Spinal cord (tissue), 9 donors: ENCODE measurements at regions not wholly inside any gene's neighbourhood (a gene's known extent, or its start where the extent isn't known, plus 50 kb on each side); places are given as distances from the start of the nearest gene placed in this dataset.
A peak's percentile ranks its signal among the peaks of the same experiment; 100 is the strongest.

ENCODE experiments used
- DNase-seq, 6 donors: peaks; one replicate each; pipeline versions ENCODE4 v3.0.0 to v3.0.0-alpha.2; 2013 to 2015; ENCODE audit warnings: low spot score in 6 of 6, low read depth in 4 of 6
- H3K27ac ChIP-seq: one replicate; pipeline ENCODE4 v1.5.1; 2013; ENCODE audit warnings: low read depth, low read length, control low read depth
- H3K27me3 ChIP-seq: one replicate; pipeline ENCODE4 v1.6.1; 2013; ENCODE audit warnings: low read length; ENCODE audit not compliant: control insufficient read depth, insufficient read depth
- H3K36me3 ChIP-seq: one replicate; pipeline ENCODE4 v1.6.1; 2013; ENCODE audit warnings: low read length; ENCODE audit not compliant: control insufficient read depth, insufficient read depth
- H3K4me1 ChIP-seq: one replicate; pipeline ENCODE4 v1.6.1; 2013; ENCODE audit warnings: low read length; ENCODE audit not compliant: control insufficient read depth, insufficient read depth
- H3K4me3 ChIP-seq: one replicate; pipeline ENCODE4 v1.5.1; 2013; ENCODE audit warnings: low read depth, low read length, control low read depth
- H3K9me3 ChIP-seq: one replicate; pipeline ENCODE4 v1.6.1; 2013; ENCODE audit warnings: low read length; ENCODE audit not compliant: control insufficient read depth, insufficient read depth
- WGBS: methylation state at CpG from one replicate; pipeline ENCODE4 v1.1.5; 2013; ENCODE audit warnings: missing lambda C conversion rate; ENCODE audit not compliant: insufficient coverage; 5-methylcytosine and 5-hydroxymethylcytosine counted together
- donor health status: healthy.

DNA sequence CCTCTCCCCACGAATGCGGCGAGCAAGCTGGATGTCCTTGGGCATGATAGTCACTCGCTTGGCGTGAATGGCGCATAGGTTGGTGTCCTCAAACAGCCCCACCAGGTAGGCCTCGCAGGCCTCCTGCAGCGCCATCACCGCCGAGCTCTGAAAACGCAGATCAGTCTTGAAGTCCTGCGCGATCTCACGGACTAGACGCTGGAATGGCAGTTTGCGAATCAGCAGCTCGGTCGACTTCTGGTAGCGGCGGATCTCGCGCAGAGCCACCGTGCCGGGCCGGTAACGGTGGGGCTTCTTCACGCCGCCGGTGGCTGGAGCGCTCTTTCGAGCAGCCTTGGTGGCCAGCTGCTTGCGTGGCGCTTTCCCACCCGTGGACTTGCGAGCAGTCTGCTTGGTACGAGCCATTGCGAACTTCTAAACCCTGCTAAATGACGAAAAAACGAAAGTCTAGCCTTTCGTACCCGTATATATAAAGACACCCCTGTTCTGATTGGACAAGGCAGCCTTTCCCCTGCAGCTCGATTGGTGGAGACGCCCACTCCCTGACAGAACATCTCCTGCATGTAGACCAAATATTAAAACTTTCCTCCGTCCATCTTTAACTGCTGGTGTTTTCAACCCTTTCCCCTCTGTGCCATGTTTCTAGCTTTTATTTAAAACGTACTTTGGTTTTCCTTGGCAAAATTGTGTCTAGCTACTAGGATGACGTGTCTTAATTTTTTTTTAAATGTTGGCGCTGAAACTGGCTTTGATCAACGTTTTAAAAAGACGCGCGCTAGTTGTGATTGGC, 109.8 kb downstream of the HFE start:
- H3K27me3 ChIP-seq, result no peaks in the 10 kb centered on the region
- H3K36me3 ChIP-seq, result no peaks in the 10 kb centered on the region
- H3K9me3 ChIP-seq, result no peaks in the 10 kb centered on the region
- peak overlapping the region; percentile 87 for H3K4me3 ChIP-seq
- peak overlapping the region; percentile 99 for H3K27ac ChIP-seq
- WGBS, result under 1% methylated on average over 43 of the region's 51 CpGs
- DNase-seq, result peak in 3 of 6 donors; percentile 95 to 98 (median 97)
- peaks cover 29% of the 10 kb centered on the region for H3K4me1 ChIP-seq

DNA sequence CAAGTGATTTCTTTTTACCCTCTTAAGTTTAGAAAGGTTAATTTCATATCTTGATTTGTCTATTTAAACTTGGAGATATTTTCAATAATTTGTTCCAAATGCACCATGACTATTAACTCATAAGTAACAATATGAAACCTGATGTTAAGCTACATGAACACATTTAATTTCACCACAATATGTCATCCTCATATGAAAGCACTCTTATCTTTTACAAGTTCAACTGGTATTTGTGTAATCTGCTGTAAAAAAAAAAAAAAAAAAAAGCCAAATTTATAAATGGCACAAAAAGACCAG, 110.4 kb downstream of the HFE start:
- H3K27me3 ChIP-seq, result no peaks in the 10 kb centered on the region
- no peaks in the 10 kb centered on the region for H3K36me3 ChIP-seq
- H3K4me3 ChIP-seq, result peak overlapping the region; percentile 87
- no peaks in the 10 kb centered on the region for H3K9me3 ChIP-seq
- peaks cover 29% of the 10 kb centered on the region for H3K4me1 ChIP-seq
- H3K27ac ChIP-seq, result peak overlapping the region; percentile 99
- DNase-seq, result no peak

DNA sequence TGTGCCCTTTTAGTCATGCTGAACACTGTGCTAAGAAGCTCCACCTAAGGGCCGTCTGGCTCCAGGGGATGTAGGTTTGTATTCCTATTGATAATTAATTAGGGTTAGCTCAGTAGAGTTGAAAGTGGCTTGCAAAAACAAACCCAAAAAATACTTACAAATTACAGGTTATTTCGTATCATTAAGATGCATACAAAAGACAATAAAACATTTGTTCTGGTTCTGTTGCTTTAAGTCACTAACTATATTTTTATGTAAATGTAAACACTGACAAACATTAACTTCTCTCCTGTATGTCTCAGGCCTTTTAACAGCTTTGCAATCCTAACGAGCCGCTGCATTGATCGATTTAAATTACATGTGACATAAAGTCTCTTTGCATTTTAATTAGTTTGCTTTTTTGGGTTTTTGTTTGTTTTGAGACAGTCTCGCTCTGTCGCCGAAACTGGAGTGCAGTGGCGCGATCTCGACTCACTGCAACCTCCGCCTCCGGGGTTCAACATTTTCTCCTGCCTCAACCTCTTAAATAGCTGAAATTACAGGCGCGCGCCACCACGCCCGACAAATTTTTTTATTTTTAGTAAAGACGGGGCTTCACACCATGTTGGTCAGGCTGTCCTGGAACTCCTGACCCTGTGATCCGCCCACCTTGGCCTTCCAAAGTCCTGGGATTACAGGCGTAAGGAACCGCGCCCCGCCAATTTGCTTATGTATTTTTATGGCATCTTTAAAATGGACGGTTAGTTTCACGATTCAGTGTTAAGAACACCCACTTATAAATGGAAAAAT, 110.9 kb downstream of the HFE start:
- Histone ChIP-seq H3K36me3 (no peaks in the 10 kb centered on the region), H3K27ac (peak overlapping the region; percentile 99), H3K9me3 (no peaks in the 10 kb centered on the region), H3K4me1 (peaks cover 29% of the 10 kb centered on the region), H3K4me3 (peak overlapping the region; percentile 87), H3K27me3 (no peaks in the 10 kb centered on the region)
- DNase-seq, result peak in 2 of 6 donors; percentile 58 to 59
- WGBS, result 0% methylated on average over 15 of the region's 26 CpGs

DNA sequence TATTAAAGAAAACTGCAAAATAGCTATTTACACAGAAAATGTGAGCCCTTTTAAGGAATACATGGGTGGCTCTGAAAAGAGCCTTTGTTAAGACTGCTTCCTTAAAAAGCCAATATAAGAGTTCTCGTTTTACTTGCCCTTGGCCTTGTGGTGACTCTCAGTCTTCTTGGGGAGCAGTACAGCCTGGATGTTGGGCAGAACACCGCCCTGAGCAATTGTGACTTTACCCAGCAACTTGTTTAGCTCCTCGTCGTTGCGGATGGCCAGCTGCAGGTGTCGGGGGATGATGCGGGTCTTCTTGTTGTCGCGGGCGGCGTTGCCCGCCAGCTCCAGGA, 111.5 kb downstream of the HFE start:
- peak in 1 of 6 donors; percentile 72 for DNase-seq
- Histone ChIP-seq H3K27ac (peak overlapping the region; percentile 99), H3K9me3 (no peaks in the 10 kb centered on the region), H3K4me3 (peak overlapping the region; percentile 87), H3K4me1 (peaks cover 31% of the 10 kb centered on the region), H3K27me3 (no peaks in the 10 kb centered on the region), H3K36me3 (no peaks in the 10 kb centered on the region)
- WGBS, result 0% methylated on average over 12 of the region's 12 CpGs

DNA sequence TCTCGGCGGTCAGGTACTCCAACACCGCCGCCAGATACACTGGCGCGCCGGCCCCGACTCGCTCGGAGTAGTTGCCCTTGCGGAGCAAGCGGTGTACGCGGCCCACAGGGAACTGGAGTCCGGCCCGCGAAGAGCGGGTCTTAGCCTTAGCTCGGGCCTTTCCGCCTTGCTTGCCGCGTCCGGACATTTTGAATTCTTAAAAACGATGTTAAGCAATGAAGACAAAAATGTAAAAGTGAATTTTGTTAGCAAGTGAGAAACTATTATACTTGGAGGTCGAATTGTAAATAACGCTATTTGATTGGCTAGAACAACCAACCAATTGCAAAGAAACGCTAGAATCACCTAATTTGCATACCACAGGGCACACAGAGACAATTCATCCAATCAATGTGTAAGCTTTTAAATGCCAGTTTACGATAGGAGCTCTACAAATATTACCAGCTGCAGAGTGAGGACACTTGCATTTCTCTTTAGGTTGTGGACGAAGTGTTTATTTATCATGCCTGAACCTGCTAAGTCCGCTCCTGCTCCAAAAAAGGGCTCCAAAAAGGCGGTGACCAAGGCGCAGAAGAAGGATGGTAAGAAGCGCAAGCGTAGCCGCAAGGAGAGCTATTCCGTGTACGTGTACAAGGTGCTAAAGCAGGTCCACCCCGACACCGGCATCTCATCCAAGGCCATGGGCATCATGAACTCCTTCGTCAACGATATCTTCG, 112.0 kb downstream of the HFE start:
- DNase-seq, result peak in 4 of 6 donors; percentile 91 to 98 (median 96)
- Histone ChIP-seq H3K27me3 (no peaks in the 10 kb centered on the region), H3K4me1 (peaks cover 36% of the 10 kb centered on the region)

DNA sequence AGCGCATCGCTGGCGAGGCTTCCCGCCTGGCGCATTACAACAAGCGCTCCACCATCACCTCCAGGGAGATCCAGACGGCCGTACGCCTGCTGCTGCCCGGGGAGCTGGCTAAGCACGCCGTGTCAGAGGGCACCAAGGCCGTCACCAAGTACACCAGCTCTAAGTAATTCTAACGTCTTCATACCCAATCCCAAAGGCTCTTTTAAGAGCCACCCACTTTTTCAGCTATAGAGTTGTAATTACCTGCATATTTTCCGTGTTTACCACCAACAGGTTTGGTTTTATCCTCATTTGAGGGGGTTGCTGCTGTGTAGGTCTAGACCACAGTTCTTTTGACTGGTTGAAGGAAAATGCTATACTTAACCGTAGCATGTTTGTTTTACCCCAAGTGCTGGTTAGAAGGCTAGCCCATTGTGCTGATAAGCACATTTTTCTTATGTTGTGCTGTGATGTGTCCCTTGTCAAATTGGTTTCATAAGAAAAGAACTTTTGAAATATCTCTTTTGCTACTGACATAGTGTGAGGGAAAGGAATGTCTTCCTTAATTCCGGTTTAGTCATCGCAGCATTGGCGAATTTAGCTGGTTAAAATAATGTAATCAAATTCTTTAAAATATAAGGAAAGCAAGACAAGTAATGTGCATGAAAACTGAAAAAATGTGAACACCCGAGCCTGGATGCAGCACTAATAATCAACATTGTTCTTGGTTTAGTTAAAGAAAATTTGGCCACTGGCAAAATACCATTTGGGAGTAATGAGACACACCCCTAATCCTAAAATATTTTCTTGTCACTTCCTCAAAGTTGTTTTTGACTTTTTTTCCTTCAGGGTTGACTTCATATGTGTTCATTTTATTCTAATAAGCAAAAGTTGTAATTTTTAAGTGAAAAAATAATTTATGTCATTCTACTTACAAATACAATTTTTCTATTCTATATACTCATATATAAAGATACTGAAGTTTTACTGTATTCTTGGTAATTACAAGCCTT, 112.8 kb downstream of the HFE start:
- no peaks in the 10 kb centered on the region for H3K27me3 ChIP-seq
- peak overlapping the region; percentile 99 for H3K27ac ChIP-seq
- DNase-seq, result peak in 1 of 6 donors; percentile 64
- no peaks in the 10 kb centered on the region for H3K36me3 ChIP-seq
- peaks cover 36% of the 10 kb centered on the region for H3K4me1 ChIP-seq
- no peaks in the 10 kb centered on the region for H3K9me3 ChIP-seq
- H3K4me3 ChIP-seq, result peak overlapping the region; percentile 87
- WGBS, result 0% methylated on average over 14 of the region's 20 CpGs

More for the DNA sequence above, 112.0 kb downstream of the HFE start:
- WGBS, result under 1% methylated on average over 37 of the region's 42 CpGs
- Histone ChIP-seq H3K9me3 (no peaks in the 10 kb centered on the region), H3K27ac (peak overlapping the region; percentile 99), H3K4me3 (peak overlapping the region; percentile 87), H3K36me3 (no peaks in the 10 kb centered on the region)

DNA sequence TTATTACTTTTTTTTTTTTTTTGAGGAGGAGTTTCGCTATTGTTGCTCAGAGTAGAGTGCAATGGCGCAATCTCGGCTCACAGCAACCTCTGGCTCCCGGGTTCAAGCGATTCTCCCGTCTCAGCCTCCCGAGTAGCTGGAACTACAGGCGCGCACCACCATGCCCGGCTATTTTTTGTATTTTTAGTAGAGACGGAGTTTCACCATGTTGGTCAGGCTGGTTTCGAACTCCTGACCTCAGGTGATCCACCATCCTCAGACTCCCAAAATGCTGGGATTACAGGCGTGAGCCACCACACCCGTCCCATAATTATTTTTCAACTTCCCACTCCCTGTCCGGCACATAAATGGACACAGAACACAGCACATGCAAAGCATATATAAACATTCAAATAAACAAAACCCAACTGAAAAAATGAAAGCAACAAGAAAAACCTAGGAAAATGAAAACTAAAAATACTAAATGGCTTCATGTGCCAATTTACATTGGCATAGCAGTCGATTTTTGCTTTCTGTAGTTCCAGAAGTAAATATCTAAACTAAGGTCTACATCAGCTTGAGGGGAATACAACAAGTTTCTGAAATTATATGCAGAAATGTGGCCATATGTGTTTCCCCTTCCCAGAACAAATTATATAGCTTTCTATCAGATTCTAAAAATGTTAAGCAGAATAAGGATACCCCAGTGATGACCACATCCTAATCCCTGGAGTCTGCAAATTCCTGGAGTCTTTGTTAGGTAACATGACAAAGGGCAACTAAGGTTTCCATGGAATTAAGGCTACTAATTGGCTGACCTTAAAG, 113.9 kb downstream of the HFE start:
- WGBS, result 96% methylated on average over 10 of the region's 16 CpGs

DNA sequence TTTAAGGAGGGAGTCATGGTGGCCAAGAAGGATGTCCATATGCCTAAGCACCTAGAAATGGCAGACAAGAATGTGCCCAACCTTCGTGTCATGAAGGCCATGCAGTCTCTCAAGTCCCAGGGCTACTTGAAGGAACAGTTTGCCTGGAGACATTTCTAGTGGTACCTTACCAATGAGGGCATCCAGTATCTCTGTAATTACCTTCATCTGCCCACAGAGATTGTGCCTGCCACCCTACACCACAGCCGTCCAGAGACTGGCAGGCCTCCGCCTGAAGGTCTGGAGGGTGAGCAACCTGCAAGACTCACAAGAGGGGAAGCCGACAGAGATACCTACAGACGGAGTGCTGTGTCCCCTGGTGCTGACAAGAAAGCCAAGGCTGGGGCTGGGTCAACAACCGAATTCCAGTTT, 115.0 kb downstream of the HFE start:
- no peak for DNase-seq
- Histone ChIP-seq H3K4me1 (peaks cover 23% of the 10 kb centered on the region), H3K4me3 (no peak overlapping the region), H3K9me3 (no peaks in the 10 kb centered on the region), H3K27ac (no peak overlapping the region), H3K27me3 (no peaks in the 10 kb centered on the region), H3K36me3 (no peaks in the 10 kb centered on the region)
- WGBS, result 74% methylated on average over 5 of the region's 6 CpGs

More for the DNA sequence above, 113.9 kb downstream of the HFE start:
- H3K9me3 ChIP-seq, result no peaks in the 10 kb centered on the region
- no peak overlapping the region for H3K4me3 ChIP-seq
- no peaks in the 10 kb centered on the region for H3K36me3 ChIP-seq
- H3K4me1 ChIP-seq, result peaks cover 29% of the 10 kb centered on the region
- DNase-seq, result no peak
- H3K27me3 ChIP-seq, result no peaks in the 10 kb centered on the region
- no peak overlapping the region for H3K27ac ChIP-seq
